ENCODE measurements at regions not wholly inside any gene's neighbourhood (a gene's known extent, or its start where the extent isn't known, plus 50 kb on each side); places are given as distances from the start of the nearest gene placed in this dataset.
"Not testable (repeated sequence)": the region's sequence is repeated elsewhere in the genome, so short reads cannot be mapped to it uniquely, and the experiment has no call there.

DNA sequence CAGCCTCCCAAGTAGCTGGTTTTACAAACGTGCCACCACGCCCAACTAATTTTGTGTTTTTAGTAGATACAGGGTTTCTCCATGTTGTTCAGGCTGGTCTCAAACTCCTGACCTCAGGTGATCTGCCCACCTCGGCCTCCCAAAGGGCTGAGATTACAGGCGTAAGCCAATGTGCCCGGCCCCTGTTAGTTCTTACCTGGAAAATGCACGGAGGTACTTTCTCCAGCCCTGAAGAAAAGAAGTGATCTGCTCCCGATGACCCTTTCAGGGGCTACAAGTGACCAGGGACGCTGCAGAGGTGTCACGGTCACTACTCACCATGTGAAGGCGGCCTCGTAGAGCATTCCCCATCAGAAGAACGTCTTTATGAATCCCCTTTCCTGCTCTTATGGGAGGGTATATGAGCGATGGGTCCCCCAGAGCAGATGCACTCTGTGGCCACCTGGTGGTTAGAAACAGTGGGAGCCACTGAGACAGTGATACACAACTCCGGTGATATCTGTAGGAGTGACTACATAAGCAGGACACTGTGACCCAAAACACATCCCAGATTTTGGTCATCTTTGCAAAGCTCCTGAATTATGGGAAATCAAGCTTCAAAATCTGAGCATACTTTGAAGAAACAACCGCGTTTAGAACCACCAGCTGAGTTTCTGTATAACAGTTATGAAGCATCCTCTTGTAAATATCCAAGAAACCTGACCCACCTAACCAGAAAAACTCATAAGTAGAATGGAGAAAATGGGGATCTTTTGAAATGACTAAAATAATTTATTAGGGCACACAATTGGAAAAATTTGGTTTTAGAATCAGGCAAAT is 102.7 kb upstream of the NBPF11 start:
- DNase-seq; H3K9me3 ChIP-seq; H3K36me3 ChIP-seq; H3K4me1 ChIP-seq; H3K4me3 ChIP-seq; intact Hi-C loops (cut with DNase I); H3K27me3 ChIP-seq; H3K27ac ChIP-seq: not testable (repeated sequence)
- 37 to 42% methylated on average over 16 of the region's 16 CpGs for WGBS, 2 donors
- TF ChIP-seq, protein P1, sequence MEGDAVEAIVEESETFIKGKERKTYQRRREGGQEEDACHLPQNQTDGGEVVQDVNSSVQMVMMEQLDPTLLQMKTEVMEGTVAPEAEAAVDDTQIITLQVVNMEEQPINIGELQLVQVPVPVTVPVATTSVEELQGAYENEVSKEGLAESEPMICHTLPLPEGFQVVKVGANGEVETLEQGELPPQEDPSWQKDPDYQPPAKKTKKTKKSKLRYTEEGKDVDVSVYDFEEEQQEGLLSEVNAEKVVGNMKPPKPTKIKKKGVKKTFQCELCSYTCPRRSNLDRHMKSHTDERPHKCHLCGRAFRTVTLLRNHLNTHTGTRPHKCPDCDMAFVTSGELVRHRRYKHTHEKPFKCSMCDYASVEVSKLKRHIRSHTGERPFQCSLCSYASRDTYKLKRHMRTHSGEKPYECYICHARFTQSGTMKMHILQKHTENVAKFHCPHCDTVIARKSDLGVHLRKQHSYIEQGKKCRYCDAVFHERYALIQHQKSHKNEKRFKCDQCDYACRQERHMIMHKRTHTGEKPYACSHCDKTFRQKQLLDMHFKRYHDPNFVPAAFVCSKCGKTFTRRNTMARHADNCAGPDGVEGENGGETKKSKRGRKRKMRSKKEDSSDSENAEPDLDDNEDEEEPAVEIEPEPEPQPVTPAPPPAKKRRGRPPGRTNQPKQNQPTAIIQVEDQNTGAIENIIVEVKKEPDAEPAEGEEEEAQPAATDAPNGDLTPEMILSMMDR (IDR thresholded peaks at IDR 0.05) = peak in 2 of 4 experiments; percentile 35 to 38

DNA sequence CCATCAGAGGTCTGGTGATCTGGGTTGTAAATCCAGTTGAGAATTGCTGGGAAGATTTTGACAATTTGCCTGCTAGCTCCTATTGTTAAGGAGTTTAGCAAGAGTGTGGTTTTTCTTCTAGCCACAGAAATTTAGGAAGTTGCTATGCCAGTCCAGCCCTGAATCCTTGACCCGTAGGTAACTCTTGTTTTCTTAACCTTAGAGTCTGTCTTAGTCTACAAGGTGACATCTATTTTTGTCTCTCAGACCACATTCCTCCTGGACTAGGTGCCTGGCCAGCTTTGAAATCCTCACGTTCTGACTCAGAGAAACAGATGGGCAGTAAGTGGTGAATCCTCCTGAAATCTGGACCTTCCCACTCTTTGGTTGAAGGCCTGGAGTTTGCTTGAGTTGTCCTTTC is 101.7 kb upstream of the NBPF11 start:
- intact Hi-C loops (cut with DNase I); DNase-seq; H3K27me3 ChIP-seq; H3K4me1 ChIP-seq; H3K36me3 ChIP-seq; H3K9me3 ChIP-seq; H3K27ac ChIP-seq; H3K4me3 ChIP-seq: not testable (repeated sequence)
- 41 to 78% methylated on average over 1 of the region's 2 CpGs for WGBS, 2 donors

DNA sequence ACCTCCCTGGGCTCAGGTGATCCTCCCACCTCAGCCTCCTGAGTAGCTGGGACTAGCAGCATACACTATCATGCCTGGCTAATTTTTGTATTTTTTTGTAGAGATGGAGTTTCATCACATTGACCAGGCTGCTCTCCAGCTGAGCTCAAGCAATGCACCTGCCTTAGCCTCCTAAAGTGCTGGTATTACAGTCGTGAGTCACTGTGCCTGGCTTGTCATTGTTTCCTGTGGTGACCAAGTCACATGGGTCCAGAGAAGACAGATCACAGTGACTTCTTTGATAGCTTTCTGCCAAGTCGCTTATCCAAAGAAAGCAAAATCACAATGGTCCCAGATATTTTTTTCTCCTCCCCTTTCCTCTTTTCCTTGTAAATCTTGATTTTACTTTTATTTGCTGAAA is 96.7 kb upstream of the NBPF11 start:
- H3K9me3 ChIP-seq; H3K27me3 ChIP-seq; H3K4me1 ChIP-seq; intact Hi-C loops (cut with DNase I); H3K4me3 ChIP-seq; H3K27ac ChIP-seq; H3K36me3 ChIP-seq; DNase-seq: not testable (repeated sequence)
- WGBS, 2 donors = 88 to 92% methylated on average over 1 of the region's 2 CpGs

DNA sequence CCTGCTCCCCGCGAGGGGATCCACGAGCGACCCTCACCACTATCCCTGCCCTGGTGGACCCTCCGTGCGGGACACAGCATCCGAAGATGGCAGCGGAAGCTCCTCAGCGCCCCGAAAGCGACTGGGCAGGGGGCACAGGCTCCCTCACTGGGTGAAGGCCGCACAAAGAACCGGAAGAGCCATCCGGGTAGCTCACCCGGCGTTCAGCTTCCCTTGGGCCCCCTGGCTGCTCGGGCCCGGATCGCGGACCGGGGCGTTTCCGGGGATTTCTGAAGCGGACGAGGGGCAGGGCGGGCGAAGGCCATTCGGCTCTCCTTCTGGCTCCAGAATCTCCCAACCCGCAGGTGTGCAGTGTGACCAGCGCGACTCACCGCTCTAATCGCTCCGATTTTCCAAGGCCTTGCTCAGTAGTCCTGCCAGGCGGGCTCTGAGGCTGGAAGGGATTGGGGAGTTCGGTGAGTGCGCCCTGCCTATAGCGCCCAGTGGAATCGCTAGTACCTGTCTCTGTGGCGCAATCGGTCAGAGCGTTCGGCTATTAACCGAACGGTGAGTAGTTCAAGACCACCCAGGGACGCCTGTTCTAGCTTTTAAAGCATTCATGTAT is 94.3 kb upstream of the NBPF11 start:
- DNase-seq; H3K36me3 ChIP-seq; H3K9me3 ChIP-seq; H3K27me3 ChIP-seq; H3K27ac ChIP-seq; H3K4me1 ChIP-seq; H3K4me3 ChIP-seq; intact Hi-C loops (cut with DNase I): not testable (repeated sequence)
- WGBS, 2 donors = 44 to 60% methylated on average over 35 of the region's 46 CpGs

DNA sequence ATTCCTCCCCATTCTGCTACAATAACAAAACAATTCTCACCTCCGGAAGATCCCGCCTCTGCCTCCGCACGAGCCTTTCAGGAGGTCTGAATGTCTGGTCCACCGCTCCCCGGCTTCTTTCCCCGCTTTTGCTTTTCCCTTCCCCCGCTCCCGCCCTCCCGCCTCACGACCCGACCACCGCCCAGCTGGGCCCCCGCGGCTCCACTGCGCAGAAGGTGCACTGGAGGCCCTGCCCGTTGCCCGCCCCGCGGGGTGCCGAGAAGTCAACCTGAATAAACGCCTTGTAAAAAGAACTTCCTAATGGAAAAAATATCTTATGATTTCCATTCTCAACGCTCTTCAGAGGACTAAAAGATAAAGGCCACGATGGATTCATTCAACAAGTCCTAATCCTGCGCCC is 93.8 kb upstream of the NBPF11 start:
- intact Hi-C loops (cut with DNase I); H3K4me1 ChIP-seq; H3K9me3 ChIP-seq; DNase-seq; H3K27me3 ChIP-seq; H3K36me3 ChIP-seq; H3K4me3 ChIP-seq; H3K27ac ChIP-seq: not testable (repeated sequence)
- 39 to 72% methylated on average over 18 of the region's 25 CpGs for WGBS, 2 donors

DNA sequence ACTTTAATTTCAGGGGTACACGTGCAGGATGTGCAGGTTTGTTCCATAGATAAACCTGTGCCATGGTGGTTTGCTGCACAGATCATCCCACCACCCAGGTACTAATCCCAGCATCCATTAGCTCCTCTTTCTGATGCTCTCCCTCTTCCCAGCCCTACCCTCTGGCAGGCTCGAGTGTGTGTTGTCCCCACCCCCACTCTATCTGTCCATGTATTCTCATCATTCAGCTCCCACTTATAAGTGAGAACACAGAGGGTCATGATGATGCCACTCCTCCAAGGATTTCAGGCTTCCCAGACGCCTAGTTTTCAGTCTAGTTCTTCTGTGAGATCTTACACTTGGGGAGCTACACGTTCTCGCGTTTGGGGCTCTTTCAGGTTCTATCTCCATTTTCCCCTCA is 93.4 kb upstream of the NBPF11 start:
- H3K4me1 ChIP-seq; H3K36me3 ChIP-seq; H3K27ac ChIP-seq; H3K9me3 ChIP-seq; H3K27me3 ChIP-seq; DNase-seq; H3K4me3 ChIP-seq; intact Hi-C loops (cut with DNase I): not testable (repeated sequence)
- WGBS, 2 donors = no CpG with 5 or more reads among the region's 6 CpGs

DNA sequence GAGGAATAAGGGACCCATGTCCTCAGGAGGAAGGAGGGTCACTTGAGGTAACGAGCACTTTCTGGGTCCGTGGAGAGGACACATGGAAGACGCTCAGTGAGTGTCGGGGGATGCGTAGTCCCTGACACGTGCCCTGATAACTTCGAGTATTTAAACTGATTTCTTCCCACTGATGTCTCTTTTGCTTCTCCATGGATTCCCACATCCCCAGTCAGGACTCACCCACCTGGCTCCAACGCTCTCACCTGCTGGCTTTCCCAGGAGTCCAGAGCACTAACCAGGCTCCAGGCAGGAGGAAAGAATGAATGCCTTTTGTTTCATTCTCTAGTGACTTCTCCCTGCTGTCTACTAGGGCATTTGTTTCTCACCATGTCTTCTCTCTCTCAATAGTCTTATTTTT is 81.2 kb upstream of the NBPF11 start:
- 93 to 94% methylated on average over 7 to 8 of the region's 8 CpGs for WGBS, 2 donors

DNA sequence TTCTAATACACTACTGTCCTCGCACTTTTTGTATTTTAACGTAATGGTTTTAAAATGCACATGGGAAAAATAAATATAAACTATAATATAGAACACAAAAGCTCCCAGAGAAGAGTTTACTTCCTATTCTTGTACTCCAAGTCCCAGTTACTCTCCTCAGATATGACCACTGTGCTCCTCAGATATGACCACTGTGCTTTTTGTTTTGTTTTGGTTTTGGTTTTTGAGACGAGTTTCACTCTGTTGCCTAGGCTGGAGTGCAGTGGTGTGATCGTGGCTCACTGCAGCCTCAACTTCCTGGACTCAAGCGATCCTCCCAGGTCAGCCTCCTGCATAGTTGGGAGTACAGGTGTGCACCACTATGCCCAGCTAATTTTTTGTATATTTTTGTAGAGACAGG is 76.8 kb upstream of the NBPF11 start:
- H3K4me1 ChIP-seq; H3K27ac ChIP-seq; DNase-seq; intact Hi-C loops (cut with DNase I); H3K4me3 ChIP-seq; H3K36me3 ChIP-seq; H3K27me3 ChIP-seq; H3K9me3 ChIP-seq: not testable (repeated sequence)
- WGBS, 2 donors = 86 to 90% methylated on average over 4 of the region's 5 CpGs

More for the DNA sequence above, 81.2 kb upstream of the NBPF11 start:
- H3K9me3 ChIP-seq; H3K27ac ChIP-seq; DNase-seq; H3K4me1 ChIP-seq; H3K27me3 ChIP-seq; H3K36me3 ChIP-seq; H3K4me3 ChIP-seq; intact Hi-C loops (cut with DNase I): not testable (repeated sequence)

DNA sequence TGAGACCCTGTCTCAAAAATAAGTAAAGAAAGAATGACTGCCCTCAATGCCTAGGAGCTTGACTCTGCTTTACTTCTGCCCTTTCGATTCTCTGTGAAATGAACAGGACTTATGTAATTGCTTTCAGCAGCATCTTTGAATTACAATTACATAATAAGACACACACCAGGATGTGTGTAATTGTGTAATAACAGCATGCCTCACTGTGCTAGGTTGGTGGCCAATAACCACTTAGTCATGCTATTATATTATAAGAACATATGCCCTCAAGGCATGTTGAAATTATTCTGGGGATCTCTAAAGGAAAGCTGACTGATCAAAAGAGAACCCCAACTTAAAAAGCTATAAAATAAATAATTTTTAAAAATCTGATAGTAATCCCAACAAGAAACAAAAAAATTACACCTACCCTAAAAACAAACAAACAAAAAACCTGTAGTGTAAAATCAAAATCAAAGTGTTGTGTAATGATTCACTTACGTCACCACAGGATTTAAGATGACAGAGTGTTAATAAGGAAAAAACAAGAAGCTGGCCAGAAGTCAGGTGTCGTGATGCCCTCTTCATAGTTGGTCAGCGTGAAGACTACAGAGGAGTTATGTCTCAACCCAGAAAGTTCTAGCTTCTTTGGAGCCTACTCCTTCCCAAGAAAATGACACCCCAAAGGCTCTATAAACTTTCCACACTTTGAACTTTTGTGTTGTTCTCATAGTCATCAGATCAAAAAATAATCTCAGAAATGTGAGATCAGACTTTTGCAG is 70.5 kb upstream of the NBPF11 start:
- DNase-seq; H3K36me3 ChIP-seq; H3K27ac ChIP-seq; H3K4me1 ChIP-seq; H3K9me3 ChIP-seq; H3K27me3 ChIP-seq; H3K4me3 ChIP-seq; intact Hi-C loops (cut with DNase I): not testable (repeated sequence)
- no CpG with 5 or more reads among the region's 4 CpGs for WGBS, 2 donors

DNA sequence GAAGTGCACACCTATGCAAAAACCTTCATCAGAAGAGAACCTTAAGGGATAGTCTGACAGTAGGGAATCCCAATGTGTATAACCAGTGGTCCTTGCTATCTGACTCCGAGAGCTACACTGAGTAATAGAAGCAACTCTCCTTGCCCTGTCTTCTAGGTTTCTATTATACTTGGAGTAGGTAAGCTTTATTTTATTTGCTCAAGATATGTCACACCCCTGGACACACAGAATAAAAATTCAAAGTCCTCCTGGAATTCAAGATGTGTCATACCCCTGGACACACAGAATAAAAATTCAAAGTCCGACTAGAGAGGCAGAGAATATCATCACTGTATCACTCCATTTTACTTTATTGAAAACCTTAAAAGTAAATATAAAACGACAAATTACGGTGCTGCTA is 69.5 kb upstream of the NBPF11 start:
- H3K9me3 ChIP-seq; H3K4me3 ChIP-seq; H3K36me3 ChIP-seq; H3K27ac ChIP-seq; DNase-seq; intact Hi-C loops (cut with DNase I); H3K4me1 ChIP-seq; H3K27me3 ChIP-seq: not testable (repeated sequence)
- WGBS, 2 donors = no CpG with 5 or more reads among the region's 4 CpGs

DNA sequence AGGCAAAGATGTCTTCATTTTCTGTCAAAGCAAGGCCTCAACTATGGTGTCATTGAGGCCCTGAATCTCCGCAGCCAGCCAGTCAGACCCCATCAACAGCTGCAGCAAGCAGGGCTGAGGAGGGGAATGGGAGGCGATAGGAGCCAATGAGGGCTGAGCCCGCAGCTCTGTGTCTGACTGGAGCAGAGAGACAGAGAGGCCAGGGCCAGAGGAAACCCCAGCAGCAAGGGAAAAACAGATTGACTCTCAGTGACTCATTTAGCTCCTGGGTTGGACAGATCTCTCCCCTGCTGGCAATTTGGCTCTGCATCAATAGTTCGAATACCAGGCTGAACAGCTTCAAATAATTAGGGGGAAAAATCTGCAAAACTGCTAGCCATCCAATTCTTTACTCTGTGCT is 67.1 kb upstream of the NBPF11 start:
- H3K4me1 ChIP-seq; intact Hi-C loops (cut with DNase I); H3K36me3 ChIP-seq; H3K27me3 ChIP-seq; H3K4me3 ChIP-seq; H3K27ac ChIP-seq; DNase-seq; H3K9me3 ChIP-seq: not testable (repeated sequence)
- no CpG with 5 or more reads among the region's 4 CpGs for WGBS, 2 donors

DNA sequence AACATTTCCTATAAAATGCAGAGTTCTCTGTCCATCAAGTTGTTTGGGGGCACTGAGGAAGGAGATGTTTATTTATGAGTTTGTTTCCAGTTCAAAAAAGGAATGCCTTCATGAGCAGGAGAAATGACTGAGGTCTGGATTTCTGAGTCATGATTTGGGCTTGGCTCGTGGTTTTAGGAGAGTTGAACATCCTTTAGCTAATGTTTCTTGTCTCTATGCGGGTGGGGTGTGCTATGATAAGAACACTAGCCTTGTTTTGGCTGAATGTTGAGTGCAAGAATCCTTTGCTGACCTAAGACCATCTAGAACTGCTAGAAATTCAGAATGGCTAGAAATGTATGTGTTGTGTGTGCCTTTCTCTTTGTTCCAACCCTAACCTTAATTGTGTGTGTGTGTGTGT is 59.1 kb upstream of the NBPF11 start:
- intact Hi-C loops (cut with DNase I); H3K27me3 ChIP-seq; H3K4me3 ChIP-seq; H3K27ac ChIP-seq; H3K4me1 ChIP-seq; DNase-seq; H3K9me3 ChIP-seq; H3K36me3 ChIP-seq: not testable (repeated sequence)
- whole genome bisulfite sequencing, 2 donors = no CpG with 5 or more reads among the region's 2 CpGs
